Tibial artery (tissue), 4 donors: ENCODE measurements at regions not wholly inside any gene's neighbourhood (a gene's known extent, or its start where the extent isn't known, plus 50 kb on each side); places are given as distances from the start of the nearest gene placed in this dataset.

ENCODE experiments used
- DNase-seq, 2 donors: peaks; one replicate each; pipeline ENCODE4 v3.0.0-alpha.2; 2019
- H3K27ac ChIP-seq, 2 donors: fragments of 200-600 bp; sonication (generic) in 1 of 2; 1 replicate in 1 of 2; 2 replicates in 1 of 2; pipeline ENCODE4 v1.5.1; 2018 to 2019; ENCODE audit warnings: mild to moderate bottlenecking in 1 of 2
- H3K27me3 ChIP-seq, 2 donors: fragments of 200-600 bp; sonication (generic) in 1 of 2; one replicate each; pipeline versions ENCODE4 v1.5.1 to v1.6.0; 2016 to 2019
- H3K36me3 ChIP-seq, 3 donors: fragments of 200-600 bp; sonication (generic) in 2 of 3; one replicate each; pipeline ENCODE4 v1.5.1; 2016 to 2019; ENCODE audit warnings: mild to moderate bottlenecking in 2 of 3
- H3K4me1 ChIP-seq, 4 donors: fragments of 200-600 bp; sonication (generic) in 2 of 4; 1 replicate in 3 of 4; 2 replicates in 1 of 4; pipeline ENCODE4 v1.5.1; 2016 to 2019
- H3K4me3 ChIP-seq, 2 donors: fragments of 200-600 bp; sonication (generic) in 1 of 2; 1 replicate in 1 of 2; 2 replicates in 1 of 2; pipeline ENCODE4 v1.5.1; 2018 to 2019; ENCODE audit warnings: mild to moderate bottlenecking in 2 of 2
- H3K9me3 ChIP-seq, 3 donors: fragments of 200-600 bp; sonication (generic) in 1 of 3; one replicate each; pipeline ENCODE4 v1.5.1; 2016 to 2019
- intact Hi-C: fragments of 100-400 bp; cut with DNase I; formaldehyde crosslinking; loops from one replicate; pipeline ENCODE4 v1.15.0; 2023; ENCODE audit warnings: low total_unique reads
- TF ChIP-seq, protein P1 (sequence below), 2 experiments: fragments of 200-600 bp in 1 of 2; fragments of 450-650 bp in 1 of 2; IDR thresholded peaks; one replicate each; pipeline ENCODE4 v1.5.1; 2017 to 2019; ENCODE audit warnings: antibody characterized with exemption in 2 of 2, mild to moderate bottlenecking in 1 of 2, moderate library complexity in 1 of 2

DNA sequence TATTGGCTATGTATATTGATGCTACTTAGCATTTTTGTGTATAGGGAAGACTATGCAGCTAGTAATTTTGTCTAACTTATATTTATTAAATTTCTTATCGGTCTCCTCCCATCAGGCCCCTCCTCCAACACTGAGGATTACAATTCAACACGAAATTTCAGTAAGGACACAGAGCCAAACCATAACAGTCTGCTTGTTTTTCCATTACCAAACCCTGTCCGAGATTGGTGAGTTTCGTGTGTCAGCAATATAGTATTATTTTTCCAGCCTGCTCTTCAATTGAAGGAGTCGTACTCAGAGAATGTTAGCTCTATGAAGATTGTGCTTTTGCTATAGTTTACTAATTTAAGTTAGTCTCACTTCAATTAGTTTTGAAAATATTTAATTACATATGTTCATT, 1495.3 kb downstream of the MRPL39 start:
- TF ChIP-seq, protein P1, sequence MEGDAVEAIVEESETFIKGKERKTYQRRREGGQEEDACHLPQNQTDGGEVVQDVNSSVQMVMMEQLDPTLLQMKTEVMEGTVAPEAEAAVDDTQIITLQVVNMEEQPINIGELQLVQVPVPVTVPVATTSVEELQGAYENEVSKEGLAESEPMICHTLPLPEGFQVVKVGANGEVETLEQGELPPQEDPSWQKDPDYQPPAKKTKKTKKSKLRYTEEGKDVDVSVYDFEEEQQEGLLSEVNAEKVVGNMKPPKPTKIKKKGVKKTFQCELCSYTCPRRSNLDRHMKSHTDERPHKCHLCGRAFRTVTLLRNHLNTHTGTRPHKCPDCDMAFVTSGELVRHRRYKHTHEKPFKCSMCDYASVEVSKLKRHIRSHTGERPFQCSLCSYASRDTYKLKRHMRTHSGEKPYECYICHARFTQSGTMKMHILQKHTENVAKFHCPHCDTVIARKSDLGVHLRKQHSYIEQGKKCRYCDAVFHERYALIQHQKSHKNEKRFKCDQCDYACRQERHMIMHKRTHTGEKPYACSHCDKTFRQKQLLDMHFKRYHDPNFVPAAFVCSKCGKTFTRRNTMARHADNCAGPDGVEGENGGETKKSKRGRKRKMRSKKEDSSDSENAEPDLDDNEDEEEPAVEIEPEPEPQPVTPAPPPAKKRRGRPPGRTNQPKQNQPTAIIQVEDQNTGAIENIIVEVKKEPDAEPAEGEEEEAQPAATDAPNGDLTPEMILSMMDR (IDR thresholded peaks at IDR 0.05) = no peak
- Histone ChIP-seq H3K4me1 (no peaks in the 10 kb centered on the region), H3K4me3 (no peak overlapping the region), H3K27me3 (no peaks in the 10 kb centered on the region), H3K36me3 (no peaks in the 10 kb centered on the region), H3K9me3 (no peaks in the 10 kb centered on the region), H3K27ac (no peak overlapping the region)
- intact Hi-C loops = no loop called here
- no peak for DNase-seq

DNA sequence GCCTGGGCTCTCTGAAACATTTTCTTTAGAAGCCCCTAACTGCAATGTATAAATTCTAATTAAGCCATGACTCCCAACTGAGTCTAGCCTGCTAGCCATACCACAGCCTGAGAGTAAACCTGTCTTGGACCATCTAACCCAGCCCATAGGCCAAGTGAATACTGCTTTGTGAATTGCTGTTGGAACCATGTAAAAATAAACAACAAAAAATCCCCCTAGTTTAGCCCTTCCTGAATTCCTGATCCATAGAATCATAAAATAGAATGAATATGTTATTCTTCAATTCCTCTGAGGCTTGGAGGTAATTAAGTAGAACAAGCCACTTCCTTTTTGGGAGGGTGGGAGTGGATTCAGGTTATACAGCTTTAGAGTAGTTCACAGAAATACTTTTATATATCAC, 1496.4 kb downstream of the MRPL39 start:
- no peaks in the 10 kb centered on the region for H3K36me3 ChIP-seq
- H3K4me3 ChIP-seq = no peak overlapping the region
- intact Hi-C loops = no loop called here
- TF ChIP-seq, protein P1 (IDR thresholded peaks at IDR 0.05) = no peak
- no peak overlapping the region for H3K27ac ChIP-seq
- no peak for DNase-seq
- H3K27me3 ChIP-seq = no peaks in the 10 kb centered on the region
- no peaks in the 10 kb centered on the region for H3K9me3 ChIP-seq
- no peaks in the 10 kb centered on the region for H3K4me1 ChIP-seq

DNA sequence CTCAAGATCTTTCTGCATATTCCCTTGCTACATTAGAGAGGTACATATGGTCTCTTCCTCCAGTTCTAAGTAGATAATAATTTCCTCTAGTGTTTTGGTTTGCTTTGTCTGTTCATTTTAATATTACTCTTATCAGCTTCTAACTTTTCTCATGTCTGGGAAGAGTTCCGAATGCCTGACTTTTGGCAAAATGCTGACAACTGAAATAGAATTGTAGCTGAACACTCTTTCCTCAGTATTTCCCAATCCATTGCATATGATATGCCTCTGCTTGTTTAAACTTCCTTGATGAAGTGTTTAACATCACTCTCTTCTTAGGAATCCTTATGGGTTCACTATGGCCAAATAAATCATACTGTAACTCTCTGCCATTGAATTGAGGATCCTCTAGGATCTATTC, 1510.1 kb downstream of the MRPL39 start:
- Histone ChIP-seq H3K27ac (no peak overlapping the region), H3K27me3 (no peaks in the 10 kb centered on the region), H3K36me3 (no peaks in the 10 kb centered on the region), H3K9me3 (no peaks in the 10 kb centered on the region), H3K4me3 (no peak overlapping the region), H3K4me1 (no peaks in the 10 kb centered on the region)
- intact Hi-C loops = no loop called here
- TF ChIP-seq, protein P1 (IDR thresholded peaks at IDR 0.05) = no peak
- DNase-seq = no peak

DNA sequence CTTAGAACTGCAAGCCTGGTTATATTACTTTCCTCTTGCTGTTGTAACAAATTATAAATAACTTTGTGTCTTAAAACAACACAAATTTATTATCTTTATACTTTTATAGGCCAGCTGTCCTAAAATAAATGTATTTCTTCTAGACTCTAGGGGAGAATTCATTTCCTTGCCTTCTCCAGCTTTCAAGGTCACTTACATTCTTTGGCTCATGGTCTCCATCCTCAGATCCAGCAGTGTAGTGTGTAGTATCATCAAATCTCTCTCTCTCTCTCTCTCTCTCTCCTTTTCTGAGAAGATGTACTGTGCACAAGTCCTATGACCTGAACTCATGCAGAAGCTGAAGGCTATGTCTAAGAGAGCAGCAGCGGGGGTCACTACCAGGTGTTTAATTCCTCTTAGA, 1510.6 kb downstream of the MRPL39 start:
- Histone ChIP-seq H3K27ac (no peak overlapping the region), H3K27me3 (no peaks in the 10 kb centered on the region), H3K36me3 (no peaks in the 10 kb centered on the region), H3K4me1 (no peaks in the 10 kb centered on the region), H3K9me3 (no peaks in the 10 kb centered on the region), H3K4me3 (no peak overlapping the region)
- TF ChIP-seq, protein P1 (IDR thresholded peaks at IDR 0.05) = no peak
- DNase-seq = no peak
- intact Hi-C loops = no loop called here

DNA sequence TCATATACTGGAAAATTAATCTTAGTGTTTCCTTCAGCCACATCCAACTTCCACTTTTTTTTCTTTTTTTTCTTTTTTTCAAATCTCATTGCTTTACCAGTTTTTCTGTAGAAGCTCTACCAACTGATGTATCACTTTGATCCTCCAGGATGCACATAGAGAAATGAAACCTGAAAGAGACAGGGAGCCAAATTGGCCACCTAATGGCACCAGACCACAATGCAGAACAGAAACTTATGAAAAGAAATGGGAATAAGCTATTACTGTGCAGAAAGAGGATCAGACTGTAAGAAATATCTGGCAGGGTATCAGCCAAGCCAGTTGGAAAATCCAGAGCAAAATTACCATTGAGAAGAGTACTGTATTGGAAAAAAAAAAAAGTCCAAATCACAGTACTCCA, 1514.2 kb downstream of the MRPL39 start:
- H3K4me3 ChIP-seq = no peak overlapping the region
- no peak for DNase-seq
- intact Hi-C loops = no loop called here
- H3K9me3 ChIP-seq = no peaks in the 10 kb centered on the region
- no peak overlapping the region for H3K27ac ChIP-seq
- TF ChIP-seq, protein P1 (IDR thresholded peaks at IDR 0.05) = no peak
- no peaks in the 10 kb centered on the region for H3K27me3 ChIP-seq
- H3K36me3 ChIP-seq = no peaks in the 10 kb centered on the region
- no peaks in the 10 kb centered on the region for H3K4me1 ChIP-seq

DNA sequence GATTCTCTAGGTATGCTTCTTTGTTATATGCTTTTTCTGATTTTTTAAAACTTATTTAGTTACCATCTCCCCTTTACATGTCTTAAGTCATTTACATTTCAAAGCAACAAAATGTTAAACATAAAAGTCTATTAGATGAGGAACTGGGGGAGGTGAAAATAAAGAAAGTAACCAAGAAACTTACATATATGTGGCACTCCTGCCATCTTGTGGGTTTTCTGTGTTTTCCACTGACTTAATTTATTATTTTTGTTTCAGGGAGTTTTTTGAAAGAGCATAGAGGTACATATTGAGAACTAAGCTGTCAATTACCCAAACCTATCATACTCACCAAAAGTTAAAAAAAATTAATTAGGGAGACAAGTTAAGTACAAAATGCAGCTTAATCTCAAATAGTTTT, 1531.1 kb downstream of the MRPL39 start:
- no peak overlapping the region for H3K27ac ChIP-seq
- H3K4me3 ChIP-seq = no peak overlapping the region
- H3K9me3 ChIP-seq = peaks cover 0 to 5% (median 3%) of the 10 kb centered on the region in 3 donors
- no peaks in the 10 kb centered on the region for H3K4me1 ChIP-seq
- DNase-seq = no peak
- H3K36me3 ChIP-seq = no peaks in the 10 kb centered on the region
- intact Hi-C loops = no loop called here
- H3K27me3 ChIP-seq = no peaks in the 10 kb centered on the region
- TF ChIP-seq, protein P1 (IDR thresholded peaks at IDR 0.05) = no peak
